Left renal cortex interstitium (tissue), 4 donors: ENCODE measurements at regions not wholly inside any gene's neighbourhood (a gene's known extent, or its start where the extent isn't known, plus 50 kb on each side); places are given as distances from the start of the nearest gene placed in this dataset.
"Not testable (repeated sequence)": the region's sequence is repeated elsewhere in the genome, so short reads cannot be mapped to it uniquely, and the experiment has no call there.

ENCODE experiments used
- DNase-seq, 4 donors: peaks; one replicate each; pipeline ENCODE4 v3.0.0-alpha.2; 2013; ENCODE audit warnings: low read depth in 4 of 4, low spot score in 2 of 4, missing footprints in 1 of 4

DNA sequence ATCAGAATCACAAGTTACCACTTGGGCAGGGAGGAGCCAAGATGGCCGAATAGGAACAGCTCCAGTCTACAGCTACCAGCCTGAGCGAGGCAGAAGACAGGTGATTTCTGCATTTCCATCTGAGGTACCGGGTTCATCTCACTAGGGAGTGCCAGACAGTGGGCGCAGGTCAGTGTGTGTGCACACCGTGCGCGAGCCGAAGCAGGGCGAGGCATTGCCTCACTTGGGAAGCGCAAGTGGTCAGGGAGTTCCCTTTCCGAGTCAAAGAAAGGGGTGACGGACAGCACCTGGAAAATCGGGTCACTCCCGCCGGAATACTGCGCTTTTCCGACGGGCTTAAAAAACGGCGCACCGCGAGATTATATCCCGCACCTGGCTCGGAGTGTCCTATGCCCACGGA lies 99.8 kb upstream of the PBX1 start:
- DNase-seq = not testable (repeated sequence)

- DNase-seq = no peak
Measured at GRCh38 chr1:164466001-164466421, 93.0 kb upstream of the PBX1 start.

DNA sequence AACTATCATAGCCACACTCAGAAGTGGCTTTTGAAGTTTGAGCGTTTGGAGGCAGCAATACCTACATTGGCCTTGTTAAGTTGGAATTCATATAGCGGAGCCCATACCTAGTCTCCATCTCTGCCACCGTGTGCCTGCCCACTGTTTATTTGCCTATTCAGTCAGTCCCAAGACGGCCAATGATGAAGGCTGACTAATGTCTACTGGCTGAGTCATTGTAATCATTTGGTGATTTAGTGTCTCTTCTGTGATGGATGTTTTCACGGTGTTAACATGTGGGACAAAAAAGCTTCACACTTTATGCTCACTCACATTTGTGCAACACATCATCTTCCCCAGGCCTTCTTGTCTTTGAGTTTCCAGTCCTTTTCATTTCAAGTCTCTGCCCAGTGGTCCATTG lies 92.6 kb upstream of the PBX1 start:
- no peak for DNase-seq

DNA sequence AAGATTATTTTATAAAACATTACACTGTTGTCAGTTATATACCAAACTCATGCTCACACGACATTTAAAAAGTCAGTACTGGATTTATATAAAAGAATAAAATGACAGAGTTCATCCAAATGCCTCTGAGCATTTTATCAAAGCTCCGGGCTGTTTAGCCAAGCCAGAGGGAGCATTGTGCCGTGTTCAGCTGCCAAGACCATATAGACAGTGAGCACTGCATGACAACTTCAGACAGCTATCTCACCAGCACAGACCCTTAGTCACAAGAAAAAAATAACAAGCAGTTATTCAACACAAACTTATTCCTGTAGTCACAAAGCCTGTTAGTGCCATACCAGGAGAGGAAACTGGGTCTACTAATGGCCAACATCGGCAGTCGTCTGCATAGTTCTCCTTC lies 88.0 kb upstream of the PBX1 start:
- no peak for DNase-seq

- DNase-seq = no peak
Measured at GRCh38 chr1:164472841-164473240, 86.1 kb upstream of the PBX1 start.

DNA sequence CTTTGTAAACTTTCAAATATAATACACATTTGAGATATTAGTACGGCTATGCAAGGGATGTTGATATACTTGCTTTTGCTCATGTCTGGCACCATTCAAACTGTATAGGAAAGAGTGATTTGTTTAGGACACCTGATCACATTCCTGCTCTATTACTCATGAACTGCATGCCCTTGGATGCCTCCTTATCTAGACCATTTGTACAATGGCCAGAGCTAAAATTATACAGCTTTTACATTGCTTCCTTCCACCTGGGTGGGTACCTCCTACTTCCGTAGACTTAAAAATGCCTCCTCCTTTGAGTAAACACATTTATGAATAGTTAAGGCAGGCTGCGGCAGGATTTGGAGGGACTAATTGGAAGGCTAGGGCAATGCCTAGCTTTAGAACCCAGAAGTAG lies 85.4 kb upstream of the PBX1 start:
- no peak for DNase-seq

DNA sequence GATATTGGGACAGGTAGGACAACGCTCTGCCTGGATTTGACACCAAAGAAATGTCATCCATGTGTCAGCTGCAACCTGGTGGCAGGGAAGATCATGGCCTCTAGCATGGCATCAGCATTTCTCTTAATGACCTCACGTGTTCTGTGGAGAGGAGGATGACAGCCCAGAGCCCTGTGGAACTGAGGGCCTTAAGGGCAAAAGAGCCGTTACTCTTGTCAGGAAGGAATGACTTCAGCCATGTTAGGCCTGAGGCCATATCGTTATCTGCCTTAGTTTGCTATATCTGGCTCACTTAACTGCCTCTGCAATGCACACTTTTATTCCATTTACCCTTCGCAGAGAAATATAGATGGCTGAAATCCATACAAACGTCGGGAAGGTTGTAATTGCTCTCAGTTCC lies 83.2 kb upstream of the PBX1 start:
- no peak for DNase-seq

DNA sequence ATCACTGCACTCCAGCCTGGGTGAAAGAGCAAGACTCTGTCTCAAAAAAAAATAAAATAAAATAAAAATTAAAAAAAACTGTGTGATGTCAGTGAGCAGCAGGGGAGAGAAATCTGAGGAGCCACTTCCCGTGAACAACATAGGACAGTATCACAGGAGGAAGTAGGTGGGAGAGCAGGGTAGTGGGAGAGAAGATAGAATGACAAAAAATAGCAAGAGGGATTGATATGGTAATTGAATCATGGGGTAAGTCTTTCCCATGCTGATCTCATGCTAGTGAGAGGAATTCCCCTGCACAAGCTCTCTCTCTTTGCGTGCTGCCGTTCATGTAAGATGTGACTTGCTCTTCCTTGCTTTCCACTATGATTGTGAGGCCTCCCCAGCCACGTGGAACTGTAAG lies 81.6 kb upstream of the PBX1 start:
- no peak for DNase-seq

DNA sequence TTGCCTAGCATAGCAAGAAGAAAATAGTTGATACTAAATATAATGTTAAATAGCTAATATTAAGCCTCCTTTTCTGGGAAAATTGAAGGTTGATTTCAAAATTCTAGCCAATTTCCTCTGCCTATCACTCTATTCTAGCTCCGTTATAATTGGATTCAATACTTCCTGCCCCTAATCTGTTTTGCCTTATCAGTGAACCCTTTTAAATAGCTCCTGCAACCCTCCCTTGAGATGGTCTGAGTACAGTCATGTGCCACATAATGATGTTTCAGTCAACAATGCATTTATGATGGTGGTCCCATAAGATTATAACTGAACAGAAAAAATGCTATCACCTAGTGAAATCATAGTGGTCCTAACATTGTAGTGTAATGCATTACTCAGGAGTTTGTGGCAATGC lies 79.7 kb upstream of the PBX1 start:
- DNase-seq = no peak

GRCh38 chr1:164480285-164480907 lies 78.6 kb upstream of the PBX1 start:
- DNase-seq = no peak

DNA sequence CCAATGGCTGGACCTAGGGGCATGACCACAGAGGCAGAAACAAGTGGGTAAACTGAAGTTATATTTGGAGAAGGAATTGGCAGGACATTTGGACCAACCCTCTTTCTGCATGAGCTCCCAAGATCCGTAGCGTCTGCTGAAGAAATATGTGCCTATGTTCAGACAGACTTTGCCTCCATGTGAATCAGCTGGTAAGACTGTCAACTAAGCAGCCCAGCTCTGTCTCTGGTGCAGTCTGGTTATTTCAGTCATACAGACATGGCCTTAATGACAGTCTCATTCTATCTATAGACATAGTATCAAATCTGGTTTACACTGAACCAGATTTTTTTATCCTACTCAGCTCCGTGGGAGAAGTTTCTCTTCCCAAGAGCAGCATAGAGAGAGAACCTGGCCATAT lies 63.1 kb upstream of the PBX1 start:
- no peak for DNase-seq

- no peak for DNase-seq
Measured at GRCh38 chr1:164498792-164499191, 60.2 kb upstream of the PBX1 start.

DNA sequence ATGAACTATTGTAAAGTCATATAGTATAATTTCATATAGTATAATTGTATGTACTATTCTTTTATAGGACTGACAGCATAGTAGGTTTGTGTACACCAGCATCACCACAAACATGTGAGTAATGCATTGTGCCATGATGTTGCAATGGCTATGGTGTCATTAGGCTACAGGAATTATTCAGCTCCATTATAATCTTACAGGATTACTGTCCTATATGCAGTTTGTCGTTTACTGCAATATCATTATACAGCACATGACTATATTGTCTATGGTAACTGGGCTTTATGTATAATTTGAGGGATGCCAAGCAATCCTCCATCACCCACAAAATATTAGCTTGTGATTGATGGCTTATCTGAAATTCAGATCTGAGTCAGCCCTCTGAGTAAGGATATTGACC lies 54.2 kb upstream of the PBX1 start:
- DNase-seq = no peak
